Activated gamma-delta T cell treated with Interleukin-2 at 50 U/mL for 16 hours (primary cell): ENCODE measurements at regions not wholly inside any gene's neighbourhood (a gene's known extent, or its start where the extent isn't known, plus 50 kb on each side); places are given as distances from the start of the nearest gene placed in this dataset.

Experiments
- DNase-seq: peaks from one replicate; pipeline ENCODE4 v3.0.0-alpha.2; 2020

DNA sequence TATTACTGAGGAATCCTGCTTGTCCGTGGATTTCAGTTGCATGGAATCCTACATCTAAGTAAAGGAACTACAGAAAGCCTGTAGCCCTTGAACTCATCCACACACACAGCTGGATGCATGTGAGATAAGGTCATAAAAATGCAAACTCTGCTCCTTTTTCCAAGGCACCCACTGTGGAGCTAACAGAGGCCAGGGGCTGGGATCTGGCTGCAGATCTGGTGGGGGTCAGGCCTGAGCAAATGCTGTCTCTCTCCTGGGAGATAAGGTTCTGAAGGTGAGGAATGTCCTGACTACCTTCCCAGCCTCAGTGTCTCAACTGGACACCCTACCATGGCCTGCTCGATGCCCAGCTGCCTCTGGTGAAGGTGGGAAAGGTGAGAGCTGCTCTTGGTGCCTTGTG lies 321.5 kb downstream of the LRFN2 start:
- DNase-seq: no peak

DNA sequence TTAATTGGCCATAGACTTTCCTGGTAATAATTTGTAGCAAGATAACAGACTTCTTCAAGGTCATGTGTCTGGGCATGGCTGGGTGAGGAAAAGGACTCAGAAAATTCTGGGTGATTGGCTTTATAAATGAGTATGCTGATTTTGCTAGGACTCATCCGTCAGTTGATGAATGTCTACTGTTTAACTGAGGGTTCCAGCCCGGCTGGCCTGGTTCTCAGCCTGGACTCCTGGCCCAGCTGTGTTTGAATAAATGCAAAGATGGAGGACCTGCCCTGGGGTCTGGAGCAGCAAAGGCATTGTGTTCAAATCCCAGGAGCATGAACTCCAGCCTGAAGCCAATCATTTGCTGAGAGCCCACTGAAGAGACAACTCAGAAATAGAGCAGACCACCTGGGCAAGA lies 323.2 kb downstream of the LRFN2 start:
- no peak for DNase-seq

DNA sequence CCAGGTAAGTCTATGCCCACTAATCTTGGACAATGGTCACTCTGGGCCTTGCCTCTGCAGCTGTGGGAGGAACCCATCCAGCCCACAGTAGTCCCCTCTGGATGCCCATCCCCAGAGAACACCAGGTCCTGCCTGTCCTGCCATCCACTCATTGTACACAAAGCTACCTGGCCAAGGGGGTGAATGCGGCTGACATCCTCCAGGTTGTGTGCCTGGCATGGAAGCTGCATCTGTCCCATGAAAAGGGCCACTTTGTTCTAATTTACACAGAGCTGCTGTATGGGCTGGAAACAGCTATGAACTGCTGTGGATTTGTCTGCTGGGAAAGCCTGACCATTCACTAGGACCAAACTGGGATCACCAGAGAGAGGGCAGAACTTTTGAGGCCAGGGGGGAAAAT lies 324.8 kb downstream of the LRFN2 start:
- no peak for DNase-seq

DNA sequence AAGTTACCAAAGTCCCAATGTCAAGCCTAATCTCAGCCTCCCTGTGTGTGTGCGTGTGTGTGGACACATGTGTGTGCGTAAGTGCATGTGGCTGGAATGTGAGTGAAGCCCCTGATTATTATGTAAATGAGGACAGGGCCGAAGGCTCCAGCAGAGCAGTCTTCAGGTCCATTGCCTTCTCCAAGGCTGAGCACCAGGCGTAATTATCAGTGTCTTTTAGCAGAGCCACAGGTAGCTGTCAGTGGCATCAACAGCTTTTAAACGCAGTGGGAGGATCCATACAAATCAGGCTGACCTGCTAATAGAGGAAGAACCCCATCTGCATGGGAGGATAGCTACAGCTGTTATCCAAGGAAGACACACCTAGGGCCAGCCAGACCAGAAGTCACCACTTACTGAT lies 324.3 kb upstream of the MOCS1 start:
- DNase-seq: no peak

DNA sequence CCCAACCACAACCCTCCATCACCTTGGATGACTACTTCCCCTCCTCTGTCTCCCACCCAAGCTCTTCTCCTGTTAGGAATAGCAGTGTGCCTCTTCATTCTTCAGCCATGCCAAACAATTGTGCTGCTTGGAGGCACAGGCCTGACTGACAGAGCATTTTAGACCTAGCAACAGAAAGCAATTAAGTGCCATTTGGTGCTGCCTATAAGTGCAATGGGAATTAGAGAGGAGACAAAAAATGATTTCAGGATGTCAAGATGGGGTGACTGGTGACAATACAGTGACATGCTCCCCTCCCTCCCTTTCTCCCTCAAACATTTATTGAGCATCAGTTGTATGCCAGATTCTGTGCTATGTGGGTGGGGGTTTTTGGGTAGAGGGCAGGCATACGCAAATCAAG lies 322.6 kb upstream of the MOCS1 start:
- DNase-seq: no peak

GRCh38 chr6:40256224-40256623 lies 322.0 kb upstream of the MOCS1 start:
- no peak for DNase-seq

DNA sequence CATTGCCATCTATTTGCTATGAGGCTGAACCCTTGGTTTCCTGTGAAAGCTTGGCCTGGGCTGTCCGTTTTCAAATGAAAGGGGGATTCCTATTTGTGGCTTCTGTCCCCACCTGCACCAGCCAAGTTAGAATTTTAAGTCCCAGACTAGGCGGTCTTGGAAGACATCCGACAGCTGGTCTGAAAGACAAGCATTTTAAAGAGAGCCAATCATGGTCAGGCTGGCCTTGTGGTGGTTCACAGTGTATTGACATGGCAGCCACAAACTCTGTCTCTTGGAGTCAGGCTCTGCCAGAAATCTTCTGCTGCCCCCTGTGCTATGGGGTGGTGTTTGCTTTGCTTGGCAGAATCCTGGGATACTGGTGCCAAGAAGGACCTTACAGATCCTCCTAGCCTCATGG lies 319.2 kb upstream of the MOCS1 start:
- no peak for DNase-seq

DNA sequence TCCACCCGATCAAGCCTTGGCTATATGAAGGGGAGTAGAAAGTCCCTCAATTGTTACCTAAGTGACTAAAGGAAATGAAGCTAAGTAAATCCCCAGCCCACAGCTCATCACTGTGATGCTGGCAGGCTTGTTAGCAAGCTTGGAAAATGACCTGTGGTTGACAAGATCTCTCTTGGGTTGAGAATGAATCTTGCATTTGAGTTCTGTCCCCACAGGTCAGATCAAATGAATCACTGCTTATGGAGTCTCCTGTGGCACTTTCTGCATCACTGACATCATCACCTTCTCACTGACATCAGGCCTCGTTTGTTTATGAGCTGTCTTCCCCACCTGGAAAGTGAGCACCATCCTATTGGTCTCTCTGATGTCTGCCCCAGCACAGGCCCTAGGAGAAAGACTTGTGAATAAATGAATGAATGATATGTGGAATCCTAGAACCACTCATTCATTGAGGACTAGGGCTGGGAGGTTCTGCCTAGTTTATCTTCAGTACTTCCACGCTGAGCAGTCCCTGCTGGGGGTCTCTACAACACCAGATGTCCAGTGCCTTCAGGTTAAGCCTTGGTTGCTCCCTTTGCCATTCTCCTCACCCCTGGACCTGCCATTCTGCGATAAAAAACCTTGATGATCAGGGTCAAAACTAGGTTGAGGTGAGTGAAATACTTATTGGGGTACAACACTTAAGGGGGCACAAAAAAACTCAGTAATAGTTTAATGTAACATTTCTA lies 318.4 kb upstream of the MOCS1 start:
- no peak for DNase-seq

DNA sequence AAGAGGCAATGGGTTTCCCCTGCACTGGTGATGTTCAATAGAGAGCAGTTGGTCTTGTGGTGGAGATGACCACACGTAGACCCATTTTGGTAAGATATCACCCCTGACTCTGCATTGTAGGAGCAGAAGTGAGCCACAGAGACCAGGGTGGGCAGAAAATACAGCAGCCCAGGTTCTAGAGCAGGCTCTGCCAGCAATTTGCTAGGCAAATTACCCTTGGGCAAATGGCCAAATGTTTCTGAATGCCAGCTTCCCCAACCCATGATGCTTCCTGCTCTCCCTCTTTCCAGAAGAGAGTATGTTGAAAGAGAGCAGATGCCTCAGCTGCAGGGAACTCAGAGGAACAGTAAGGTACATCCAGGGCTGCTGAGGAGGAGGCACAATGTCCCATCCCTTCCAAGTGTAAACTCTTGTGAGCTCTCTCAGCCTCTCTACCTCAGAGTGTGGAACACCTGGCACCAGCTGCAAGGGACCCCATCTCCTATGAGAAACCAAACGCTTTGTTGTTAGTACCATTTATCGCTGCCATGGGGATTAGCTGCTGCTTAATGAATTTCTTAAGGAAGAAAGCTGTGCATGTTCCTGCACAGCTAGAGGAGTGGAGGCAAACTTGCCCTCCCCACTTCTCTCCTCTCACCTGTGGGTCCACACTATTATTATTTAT lies 317.5 kb upstream of the MOCS1 start:
- no peak for DNase-seq

DNA sequence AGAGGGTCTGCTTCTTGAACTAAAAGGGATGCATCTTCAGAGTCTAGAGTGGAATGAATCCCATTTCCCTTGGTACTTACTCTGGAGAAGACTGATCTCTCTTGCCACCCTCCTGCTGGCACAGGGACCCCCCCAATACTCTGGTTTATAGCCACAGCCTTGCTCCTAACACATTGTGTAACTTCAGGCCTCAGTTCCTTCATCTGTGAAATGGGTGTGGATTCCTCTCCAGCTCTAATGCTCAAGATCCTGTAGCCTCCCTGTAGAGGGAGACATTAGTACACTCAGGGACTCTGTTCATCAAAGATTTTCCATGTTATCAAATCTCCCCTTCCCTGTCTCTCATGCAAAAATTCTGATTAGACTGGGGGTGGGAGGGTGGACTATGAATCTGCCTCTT lies 315.7 kb upstream of the MOCS1 start:
- DNase-seq: no peak

- DNase-seq: no peak
Observed at GRCh38 chr6:40247516-40248115, 313.4 kb upstream of the MOCS1 start.

GRCh38 chr6:40244699-40245098 lies 310.4 kb upstream of the MOCS1 start:
- DNase-seq: no peak

GRCh38 chr6:40232698-40233097 lies 298.4 kb upstream of the MOCS1 start:
- no peak for DNase-seq

DNA sequence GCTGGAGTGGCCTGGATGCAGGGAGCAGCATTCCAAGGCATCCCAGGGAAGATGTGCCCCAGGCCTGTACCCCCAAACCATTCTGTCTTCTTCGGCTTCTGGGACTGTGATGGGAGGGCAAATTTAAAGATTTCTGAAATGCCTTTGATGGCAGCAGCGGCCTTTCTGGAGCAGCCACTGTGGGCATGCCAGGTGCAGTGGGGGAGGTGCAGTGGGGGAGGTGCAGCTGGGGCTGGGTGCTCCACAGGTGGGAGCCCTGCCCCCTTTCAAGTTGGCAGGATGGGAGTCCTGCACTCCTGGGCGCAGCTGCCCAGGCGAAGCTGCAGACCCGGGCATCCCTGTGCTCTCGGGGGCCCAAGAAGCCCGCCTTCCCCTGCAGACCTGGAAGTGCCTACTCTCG lies 293.5 kb upstream of the MOCS1 start:
- no peak for DNase-seq

- no peak for DNase-seq
Observed at GRCh38 chr6:40222354-40222753, 288.1 kb upstream of the MOCS1 start.

GRCh38 chr6:40219799-40220198 lies 285.5 kb upstream of the MOCS1 start:
- no peak for DNase-seq

- DNase-seq: no peak
Observed at GRCh38 chr6:40210628-40211056, 276.4 kb upstream of the MOCS1 start.

DNA sequence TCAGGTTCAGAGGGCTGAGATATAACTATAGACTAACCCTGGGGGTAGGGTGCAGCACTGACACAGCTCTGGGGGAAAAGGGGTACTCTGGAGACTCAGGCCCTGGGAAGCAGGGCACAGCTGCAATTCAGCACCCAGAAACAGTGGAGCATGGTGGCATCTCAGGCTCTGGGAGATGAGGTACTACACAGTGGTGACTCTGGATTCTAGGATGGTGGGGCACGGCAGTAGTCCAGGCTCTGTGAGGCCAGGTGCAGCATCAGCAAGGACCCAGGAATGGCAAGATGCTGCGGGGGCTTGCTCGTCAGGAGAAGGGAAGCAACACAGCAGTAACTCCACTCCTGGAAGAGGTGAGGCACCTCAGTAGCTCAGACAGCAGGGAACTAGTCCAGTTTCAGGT lies 271.5 kb upstream of the MOCS1 start:
- no peak for DNase-seq

GRCh38 chr6:40205004-40205403 lies 270.7 kb upstream of the MOCS1 start:
- no peak for DNase-seq

DNA sequence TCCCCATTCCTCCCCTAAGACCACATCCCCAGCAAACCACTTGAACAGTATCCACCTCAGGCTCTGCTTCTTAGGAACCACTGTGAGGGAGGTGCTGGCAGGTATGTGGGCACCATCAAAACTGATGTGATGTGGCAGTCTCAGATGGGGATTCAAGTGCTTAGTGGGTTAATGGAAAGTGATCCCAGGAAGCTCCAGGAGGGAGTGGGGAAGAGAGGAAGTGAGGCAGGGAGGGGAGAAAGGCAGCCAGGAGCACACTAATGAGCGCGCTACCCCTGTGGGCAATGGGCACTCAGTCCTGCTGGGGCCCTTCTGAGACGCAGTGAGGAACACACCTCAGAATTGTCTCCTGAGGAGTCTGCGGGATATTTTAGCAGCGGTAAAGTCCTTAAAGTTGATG lies 263.1 kb upstream of the MOCS1 start:
- no peak for DNase-seq

DNA sequence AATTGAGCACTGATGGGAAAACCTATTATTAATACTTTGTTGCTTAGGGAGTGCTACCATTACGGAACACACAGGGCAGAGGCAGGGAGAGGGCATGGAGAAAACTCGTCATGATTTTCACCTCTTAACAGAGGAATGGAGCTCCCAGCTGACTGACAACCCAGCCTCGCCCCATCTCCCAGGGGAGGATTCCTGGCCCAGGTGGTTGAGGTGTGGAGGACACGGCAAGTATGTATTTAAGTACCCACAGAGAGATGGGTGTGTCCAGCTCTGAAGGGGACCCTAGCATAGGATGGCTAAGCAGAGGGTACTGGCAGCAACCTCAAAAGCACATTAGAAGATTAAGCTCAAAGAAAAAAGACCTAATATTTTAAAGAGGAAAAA lies 261.9 kb upstream of the MOCS1 start:
- no peak for DNase-seq

- DNase-seq: no peak
Observed at GRCh38 chr6:40195428-40196134, 261.3 kb upstream of the MOCS1 start.

DNA sequence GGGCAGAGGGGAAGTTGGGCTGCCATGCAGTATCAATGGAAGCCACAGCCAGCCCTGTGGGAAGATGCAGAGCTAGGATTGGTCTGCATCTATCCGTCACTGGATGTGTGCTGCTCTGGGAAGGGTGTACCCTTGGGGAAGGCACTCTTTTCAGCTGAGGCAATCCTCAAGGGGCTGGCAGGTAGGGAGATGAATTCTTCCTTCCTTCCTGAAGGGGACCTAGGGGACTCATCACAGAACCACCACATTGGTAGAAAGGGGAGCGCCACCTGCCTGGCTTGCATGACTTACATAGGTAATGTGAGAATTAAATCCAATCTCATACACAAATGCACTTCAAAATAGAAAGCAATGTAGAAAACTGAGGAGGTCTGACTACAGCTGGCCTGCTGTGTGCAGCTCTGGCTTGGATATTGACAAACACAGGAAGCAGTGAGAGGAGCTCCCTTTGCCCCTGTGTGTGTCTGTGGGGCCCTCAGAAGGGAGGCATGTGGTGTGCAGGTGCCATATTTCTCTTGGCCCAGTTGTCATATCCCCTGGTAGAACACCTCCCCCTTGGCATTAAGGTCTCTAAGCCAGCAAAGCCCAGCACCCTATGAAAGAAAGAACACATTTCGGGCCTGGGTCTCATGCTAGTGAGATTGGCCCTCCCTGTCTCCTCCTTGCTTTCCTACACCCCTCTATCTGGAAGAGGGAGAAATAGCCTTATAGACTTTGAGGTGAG lies 260.3 kb upstream of the MOCS1 start:
- no peak for DNase-seq
